H1 (cell line): ENCODE measurements at regions not wholly inside any gene's neighbourhood (a gene's known extent, or its start where the extent isn't known, plus 50 kb on each side); places are given as distances from the start of the nearest gene placed in this dataset.

Experiments
- HDAC2 ChIP-seq, 2 experiments: fragments of 300-600 bp in 1 of 2; sonication (generic) in 1 of 2; IDR thresholded peaks; 2 replicates each; pipeline ENCODE4 v1.6.1; 2011 to 2012; ENCODE audit warnings: low read depth in 2 of 2, low read length in 2 of 2, mild to moderate bottlenecking in 2 of 2, moderate library complexity in 2 of 2, borderline replicate concordance in 1 of 2, inconsistent platforms in 1 of 2
- POLR2A ChIP-seq, 2 experiments: IDR thresholded peaks; 1 replicate in 1 of 2; 2 replicates in 1 of 2; pipeline ENCODE4 v1.6.1; 2011; ENCODE audit warnings: low read depth in 2 of 2, low read length in 2 of 2, mild to moderate bottlenecking in 2 of 2; ENCODE audit errors: control extremely low read depth in 1 of 2
- TAF1 ChIP-seq: IDR thresholded peaks from 2 replicates; pipeline ENCODE4 v1.6.1; 2011; ENCODE audit warnings: mild to moderate bottlenecking, low read depth, low read length

DNA sequence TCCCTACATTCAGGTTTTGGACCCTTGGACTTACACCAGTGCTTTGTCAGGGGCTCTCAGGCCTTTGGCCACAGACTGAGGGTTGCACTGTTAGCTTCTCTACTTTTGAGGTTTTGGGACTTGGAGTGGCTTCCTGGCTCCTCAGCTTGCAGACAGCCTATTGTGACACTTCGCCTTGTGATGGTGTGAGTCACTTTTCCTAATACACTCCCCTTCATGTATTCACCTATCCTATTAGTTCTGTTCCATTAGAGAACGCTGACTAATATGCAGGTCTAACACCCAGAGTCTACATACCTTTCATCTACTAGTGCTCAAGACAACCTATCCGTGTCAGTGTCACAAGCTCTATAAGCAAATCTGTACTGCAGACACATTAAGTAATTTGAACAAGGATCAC is 605.3 kb downstream of the KCNT2 start:
- no peak for TF ChIP-seq TAF1
- TF ChIP-seq HDAC2 (IDR thresholded peaks at IDR 0.05; ENCODE audit: borderline replicate concordance in 1 of 2, low read depth in 2 of 2, low read length in 2 of 2), result no peak
- no peak for TF ChIP-seq POLR2A (IDR thresholded peaks at IDR 0.05; ENCODE audit: control extremely low read depth in 1 of 2, low read depth in 2 of 2, low read length in 2 of 2)
